Ascending aorta (tissue), 2 donors: ENCODE measurements at regions not wholly inside any gene's neighbourhood (a gene's known extent, or its start where the extent isn't known, plus 50 kb on each side); places are given as distances from the start of the nearest gene placed in this dataset.

Experiments
- DNase-seq, 2 donors: peaks; one replicate each; pipeline ENCODE4 v3.0.0-alpha.2; 2019; ENCODE audit warnings: low spot score in 2 of 2
- H3K27ac ChIP-seq, 2 donors: fragments of 200-600 bp; sonication (generic); one replicate each; pipeline ENCODE4 v1.5.1; 2016 to 2017; ENCODE audit warnings: mild to moderate bottlenecking in 1 of 2
- H3K27me3 ChIP-seq: fragments of 200-600 bp; sonication (generic); one replicate; pipeline ENCODE4 v1.5.1; 2017
- H3K36me3 ChIP-seq, 2 donors: fragments of 200-600 bp; sonication (generic); one replicate each; pipeline ENCODE4 v1.5.1; 2016
- H3K4me1 ChIP-seq, 2 donors: fragments of 200-600 bp; sonication (generic); one replicate each; pipeline ENCODE4 v1.5.1; 2016 to 2017; ENCODE audit warnings: mild to moderate bottlenecking in 1 of 2
- H3K4me3 ChIP-seq, 2 donors: fragments of 200-600 bp; sonication (generic); one replicate each; pipeline ENCODE4 v1.5.1; 2016 to 2017; ENCODE audit warnings: mild to moderate bottlenecking in 1 of 2
- H3K9me3 ChIP-seq, 2 donors: fragments of 200-600 bp; sonication (generic); one replicate each; pipeline ENCODE4 v1.5.1; 2016
- intact Hi-C: fragments of 100-400 bp; cut with DNase I; formaldehyde crosslinking; loops from one replicate; pipeline ENCODE4 v1.15.1; 2023
- TF ChIP-seq, protein P1 (sequence below), 3 experiments: fragments of 200-600 bp in 2 of 3; fragments of 450-650 bp in 1 of 3; sonication (generic) in 2 of 3; IDR thresholded peaks; one replicate each; pipeline ENCODE4 v1.5.1; 2016 to 2019; ENCODE audit warnings: antibody characterized with exemption in 3 of 3, mild to moderate bottlenecking in 1 of 3, moderate library complexity in 1 of 3

DNA sequence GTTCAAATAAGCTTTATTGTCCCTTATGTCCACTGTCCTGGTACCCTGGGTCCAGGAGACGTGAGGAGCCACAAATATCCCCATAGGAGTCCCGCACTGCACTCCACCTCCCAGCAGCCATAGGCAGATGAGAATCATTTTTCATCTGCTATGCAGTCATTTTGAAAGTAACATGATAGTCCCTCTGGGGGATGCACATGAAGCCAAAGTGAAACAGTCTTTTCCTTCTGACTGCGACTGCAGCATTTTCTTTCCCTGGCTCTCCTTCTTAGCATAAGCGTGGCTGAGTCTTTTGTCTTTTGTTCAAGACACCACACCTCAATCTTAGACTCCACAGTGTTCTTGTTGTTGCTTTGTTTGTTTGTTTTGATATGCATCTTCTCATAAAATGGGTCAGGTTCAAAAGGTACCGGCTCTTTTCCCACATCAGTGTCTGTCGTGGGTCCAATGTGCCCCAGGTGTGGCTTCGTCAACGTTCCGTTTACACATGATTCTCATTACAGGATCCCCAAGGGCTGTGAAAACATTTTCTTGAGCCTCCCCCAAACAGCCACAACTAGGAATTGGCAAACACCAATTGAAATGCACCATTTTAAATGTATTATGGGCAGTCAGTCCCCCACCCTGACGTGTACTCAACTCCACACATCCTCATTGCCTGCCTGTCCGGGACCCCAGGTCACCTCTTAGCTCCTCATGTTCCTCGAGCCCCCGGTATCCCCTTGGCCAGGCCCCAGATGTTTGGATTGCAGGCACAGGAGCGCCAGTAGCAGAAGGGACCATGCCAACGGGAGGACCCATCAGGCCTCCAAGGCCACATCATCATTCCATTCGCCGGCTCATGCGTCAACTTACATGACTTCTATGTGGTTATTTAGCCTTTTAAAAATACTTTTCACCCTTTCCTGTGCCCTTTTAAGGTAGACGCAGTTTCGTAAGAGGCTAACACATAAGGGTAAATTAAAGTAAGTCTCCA is 237.8 kb upstream of the DAPK1 start:
- DNase-seq: no peak
- intact Hi-C loops: no loop called here
- H3K9me3 ChIP-seq: no peaks in the 10 kb centered on the region
- H3K27ac ChIP-seq: no peak overlapping the region
- peaks cover 0 to 3% of the 10 kb centered on the region in 2 donors for H3K4me1 ChIP-seq
- H3K36me3 ChIP-seq: no peaks in the 10 kb centered on the region
- H3K4me3 ChIP-seq: no peak overlapping the region
- TF ChIP-seq, protein P1, sequence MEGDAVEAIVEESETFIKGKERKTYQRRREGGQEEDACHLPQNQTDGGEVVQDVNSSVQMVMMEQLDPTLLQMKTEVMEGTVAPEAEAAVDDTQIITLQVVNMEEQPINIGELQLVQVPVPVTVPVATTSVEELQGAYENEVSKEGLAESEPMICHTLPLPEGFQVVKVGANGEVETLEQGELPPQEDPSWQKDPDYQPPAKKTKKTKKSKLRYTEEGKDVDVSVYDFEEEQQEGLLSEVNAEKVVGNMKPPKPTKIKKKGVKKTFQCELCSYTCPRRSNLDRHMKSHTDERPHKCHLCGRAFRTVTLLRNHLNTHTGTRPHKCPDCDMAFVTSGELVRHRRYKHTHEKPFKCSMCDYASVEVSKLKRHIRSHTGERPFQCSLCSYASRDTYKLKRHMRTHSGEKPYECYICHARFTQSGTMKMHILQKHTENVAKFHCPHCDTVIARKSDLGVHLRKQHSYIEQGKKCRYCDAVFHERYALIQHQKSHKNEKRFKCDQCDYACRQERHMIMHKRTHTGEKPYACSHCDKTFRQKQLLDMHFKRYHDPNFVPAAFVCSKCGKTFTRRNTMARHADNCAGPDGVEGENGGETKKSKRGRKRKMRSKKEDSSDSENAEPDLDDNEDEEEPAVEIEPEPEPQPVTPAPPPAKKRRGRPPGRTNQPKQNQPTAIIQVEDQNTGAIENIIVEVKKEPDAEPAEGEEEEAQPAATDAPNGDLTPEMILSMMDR (IDR thresholded peaks at IDR 0.05): no peak
- H3K27me3 ChIP-seq: no peaks in the 10 kb centered on the region

DNA sequence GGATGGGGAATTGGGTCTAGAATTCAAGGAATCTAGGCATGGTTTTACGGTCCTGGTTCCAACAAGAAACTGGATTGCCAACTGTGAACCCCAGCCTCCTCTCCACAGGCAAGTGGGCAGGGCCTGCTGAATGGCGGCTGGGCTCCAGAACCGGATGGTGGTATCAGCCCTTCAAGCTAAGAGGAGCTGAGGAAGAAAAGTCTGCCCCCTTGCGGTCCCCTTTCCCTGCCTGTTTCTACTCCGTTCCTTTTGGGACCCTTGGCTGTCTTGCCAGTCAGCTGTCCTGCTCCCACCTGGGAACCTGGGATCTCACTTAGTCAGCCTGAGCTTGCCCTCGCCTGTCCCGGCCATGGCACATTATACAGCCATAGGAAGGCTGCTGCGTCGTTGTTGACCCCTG is 234.4 kb upstream of the DAPK1 start:
- Histone ChIP-seq H3K4me1 (peaks cover 4 to 15% of the 10 kb centered on the region in 2 donors), H3K9me3 (no peaks in the 10 kb centered on the region), H3K27ac (no peak overlapping the region), H3K4me3 (no peak overlapping the region), H3K36me3 (no peaks in the 10 kb centered on the region), H3K27me3 (no peaks in the 10 kb centered on the region)
- TF ChIP-seq, protein P1 (IDR thresholded peaks at IDR 0.05): no peak
- intact Hi-C loops: no loop called here
- no peak for DNase-seq

DNA sequence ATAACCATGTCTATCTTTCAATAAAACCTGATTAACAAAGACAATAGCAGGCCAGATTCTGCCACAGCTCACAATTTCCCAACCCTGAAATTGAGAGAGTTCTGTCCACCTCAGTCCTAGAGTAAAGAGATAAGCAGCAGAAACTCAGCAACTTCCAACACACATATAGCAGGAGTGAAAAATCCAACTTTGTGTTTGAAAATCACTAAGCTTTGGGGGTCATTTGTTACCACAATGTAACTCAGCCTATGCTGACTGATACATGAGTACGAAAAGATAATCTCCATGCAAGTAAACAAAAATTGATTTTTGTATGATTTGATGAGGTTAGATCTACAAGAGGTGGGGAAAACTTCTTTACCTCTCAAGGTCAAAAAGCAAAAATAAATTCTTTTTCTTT is 231.0 kb upstream of the DAPK1 start:
- TF ChIP-seq, protein P1 (IDR thresholded peaks at IDR 0.05): no peak
- H3K4me3 ChIP-seq: no peak overlapping the region
- H3K27me3 ChIP-seq: no peaks in the 10 kb centered on the region
- intact Hi-C loops: loop anchor here (2.0 kb wide), 1 partner anchor 68 kb away; no protein-coding TSS in a partner anchor
- H3K27ac ChIP-seq: peak overlapping the region; percentile 78 to 85
- no peaks in the 10 kb centered on the region for H3K36me3 ChIP-seq
- peaks cover 4 to 34% of the 10 kb centered on the region in 2 donors for H3K4me1 ChIP-seq
- H3K9me3 ChIP-seq: no peaks in the 10 kb centered on the region
- DNase-seq: no peak

DNA sequence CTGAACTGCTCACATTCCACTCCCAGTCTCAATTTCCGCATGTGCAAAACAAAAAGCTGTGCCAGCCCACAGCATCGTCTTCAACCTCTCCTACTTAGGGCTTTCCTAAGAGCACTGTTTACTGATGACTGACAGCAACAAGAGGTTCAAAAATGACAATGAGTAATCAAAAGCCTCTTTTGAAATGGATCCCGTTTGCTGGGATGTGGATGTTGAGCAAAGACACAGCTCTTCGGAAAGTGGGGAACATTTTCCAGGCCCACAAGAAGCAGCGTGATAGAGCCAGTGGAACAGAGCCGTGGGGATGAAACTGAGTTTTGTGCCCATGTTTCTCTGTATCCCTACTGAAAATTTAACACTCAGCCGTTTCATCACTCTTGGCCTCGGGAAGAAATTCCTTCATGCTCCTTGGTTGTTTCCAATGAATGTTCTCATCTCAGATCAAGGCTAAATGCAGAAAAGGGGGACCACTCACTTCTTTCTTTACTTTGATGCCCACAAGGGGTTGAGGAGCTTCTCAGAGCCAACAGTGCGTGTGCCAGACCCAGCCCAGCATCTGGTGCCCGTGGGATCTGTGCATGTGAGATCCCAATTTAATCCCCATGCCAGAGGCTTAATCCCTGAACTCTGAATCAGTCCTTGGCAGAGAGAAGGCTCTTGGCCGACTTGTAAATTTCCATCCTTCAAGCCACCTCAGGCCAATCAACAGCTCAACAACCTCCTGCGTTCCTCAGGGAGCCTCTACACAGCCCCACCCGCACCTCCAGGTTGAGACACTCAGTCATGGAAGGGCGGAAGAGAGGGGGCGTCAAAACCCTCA is 230.2 kb upstream of the DAPK1 start:
- Histone ChIP-seq H3K4me1 (peaks cover 4 to 34% of the 10 kb centered on the region in 2 donors), H3K36me3 (no peaks in the 10 kb centered on the region), H3K27ac (peak overlapping the region; percentile 78 to 85), H3K27me3 (no peaks in the 10 kb centered on the region), H3K9me3 (no peaks in the 10 kb centered on the region), H3K4me3 (peak overlapping the region in 1 of 2 donors; percentile 23)
- intact Hi-C loops: loop anchor here (2.0 kb wide), 2 partner anchors 17 to 69 kb away; no protein-coding TSS in a partner anchor
- peak in 1 of 2 donors; percentile 82 for DNase-seq
- TF ChIP-seq, protein P1 (IDR thresholded peaks at IDR 0.05): no peak

DNA sequence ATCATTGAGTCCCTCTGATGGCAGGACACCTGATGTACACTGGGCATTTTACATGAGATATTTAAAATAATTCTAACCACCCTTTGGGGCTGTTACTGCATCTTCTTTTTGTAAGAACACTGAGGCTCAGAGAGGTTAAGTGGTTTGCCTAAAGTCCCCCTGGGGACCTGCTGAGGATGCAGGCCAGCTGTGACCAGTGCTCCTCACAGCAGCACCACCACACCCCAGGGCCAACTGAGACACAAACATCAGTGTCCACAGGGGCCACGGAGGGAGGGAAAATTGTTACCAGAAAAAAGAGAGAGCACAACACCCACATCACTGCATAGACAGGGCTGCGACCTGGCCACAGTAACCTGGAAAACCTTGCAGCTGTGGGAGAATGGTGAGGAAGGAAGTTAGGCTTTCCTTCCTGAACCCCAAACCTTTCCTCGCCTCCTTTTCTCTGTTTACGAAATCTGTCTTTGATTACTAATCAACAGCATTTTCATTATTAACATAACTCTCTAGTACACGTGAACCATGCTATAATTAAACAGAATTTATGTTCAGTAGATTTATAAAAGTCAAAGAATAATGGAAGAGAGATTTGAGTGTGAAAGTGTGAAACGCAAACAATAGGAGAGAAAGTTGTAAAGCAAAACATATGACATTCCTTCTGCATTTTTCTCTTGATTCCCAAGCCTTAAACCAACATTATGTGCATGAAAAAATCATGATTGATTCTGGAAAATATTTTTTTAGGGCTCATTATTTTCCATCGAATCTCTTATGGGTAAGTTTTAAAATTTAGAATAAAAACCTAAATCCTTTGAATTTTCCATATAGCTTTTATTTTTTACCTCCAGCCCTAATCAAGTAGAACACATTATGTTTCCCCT is 228.1 kb upstream of the DAPK1 start:
- Histone ChIP-seq H3K27ac (peak overlapping the region; percentile 47 to 79), H3K27me3 (no peaks in the 10 kb centered on the region), H3K4me1 (peaks cover 4 to 34% of the 10 kb centered on the region in 2 donors), H3K9me3 (no peaks in the 10 kb centered on the region), H3K4me3 (no peak overlapping the region), H3K36me3 (no peaks in the 10 kb centered on the region)
- intact Hi-C loops: loop anchor here (2.0 to 5.0 kb wide), 3 partner anchors 15 to 325 kb away; no protein-coding TSS in a partner anchor
- TF ChIP-seq, protein P1 (IDR thresholded peaks at IDR 0.05): no peak
- DNase-seq: no peak
